ENCODE measurements at regions not wholly inside any gene's neighbourhood (a gene's known extent, or its start where the extent isn't known, plus 50 kb on each side); places are given as distances from the start of the nearest gene placed in this dataset.

- no peaks in the 10 kb centered on the region for H3K27me3 ChIP-seq (ENCODE audit: control insufficient read depth, insufficient read depth, low read length)
- no peaks in the 10 kb centered on the region for H3K4me1 ChIP-seq (ENCODE audit: control insufficient read depth, low read depth, low read length)
- no peaks in the 10 kb centered on the region for H3K36me3 ChIP-seq (ENCODE audit: control insufficient read depth, low read depth, low read length)
- no peak overlapping the region for H3K9ac ChIP-seq (ENCODE audit: low read length)
- no peaks in the 10 kb centered on the region for H3K9me3 ChIP-seq (ENCODE audit: control insufficient read depth, low read depth, low read length)
- H3K27ac ChIP-seq (ENCODE audit: low read length), result no peak overlapping the region
- no peak overlapping the region for H3K4me3 ChIP-seq (ENCODE audit: low read length)
Observed at GRCh38 chr7:115546790-115547189, 483.8 kb downstream of the TFEC start.

DNA sequence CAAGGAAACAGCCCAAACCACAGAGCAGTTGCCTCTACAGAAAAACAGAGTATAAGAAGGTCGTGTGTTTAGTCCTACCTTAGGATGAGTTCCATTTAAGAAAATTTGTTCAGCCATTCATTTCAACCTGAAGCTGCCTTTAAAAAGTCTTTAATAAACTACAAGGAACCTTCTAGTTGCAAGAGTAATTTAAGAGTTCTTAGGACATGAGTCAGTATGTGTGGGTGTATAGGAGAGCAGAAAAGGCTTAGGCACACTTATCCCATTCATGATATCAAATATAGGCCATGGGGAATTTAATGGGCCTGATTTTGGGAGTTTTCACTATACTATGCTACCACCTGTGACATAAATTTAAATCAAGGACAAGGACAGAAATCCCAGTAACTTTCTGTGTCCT lies 496.8 kb downstream of the TFEC start:
- Histone ChIP-seq H3K4me1 (ENCODE audit: control insufficient read depth, low read depth, low read length) (peaks cover 8% of the 10 kb centered on the region), H3K9ac (ENCODE audit: low read length) (no peak overlapping the region), H3K4me3 (ENCODE audit: low read length) (no peak overlapping the region), H3K36me3 (ENCODE audit: control insufficient read depth, low read depth, low read length) (no peaks in the 10 kb centered on the region), H3K9me3 (ENCODE audit: control insufficient read depth, low read depth, low read length) (no peaks in the 10 kb centered on the region), H3K27ac (ENCODE audit: low read length) (no peak overlapping the region), H3K27me3 (ENCODE audit: control insufficient read depth, insufficient read depth, low read length) (no peaks in the 10 kb centered on the region)

- Histone ChIP-seq H3K27ac (ENCODE audit: low read length) (no peak overlapping the region), H3K36me3 (ENCODE audit: control insufficient read depth, low read depth, low read length) (no peaks in the 10 kb centered on the region), H3K27me3 (ENCODE audit: control insufficient read depth, insufficient read depth, low read length) (peaks cover 30% of the 10 kb centered on the region), H3K9ac (ENCODE audit: low read length) (no peak overlapping the region), H3K9me3 (ENCODE audit: control insufficient read depth, low read depth, low read length) (peaks cover 18% of the 10 kb centered on the region), H3K4me1 (ENCODE audit: control insufficient read depth, low read depth, low read length) (peaks cover 31% of the 10 kb centered on the region), H3K4me3 (ENCODE audit: low read length) (peak overlapping the region; percentile 36)
Observed at GRCh38 chr7:115526278-115526677, 504.3 kb downstream of the TFEC start.

- peaks cover 18% of the 10 kb centered on the region for H3K9me3 ChIP-seq (ENCODE audit: control insufficient read depth, low read depth, low read length)
- no peak overlapping the region for H3K9ac ChIP-seq (ENCODE audit: low read length)
- H3K27me3 ChIP-seq (ENCODE audit: control insufficient read depth, insufficient read depth, low read length), result peaks cover 14% of the 10 kb centered on the region
Observed at GRCh38 chr7:115522174-115522573, 508.4 kb downstream of the TFEC start.

DNA sequence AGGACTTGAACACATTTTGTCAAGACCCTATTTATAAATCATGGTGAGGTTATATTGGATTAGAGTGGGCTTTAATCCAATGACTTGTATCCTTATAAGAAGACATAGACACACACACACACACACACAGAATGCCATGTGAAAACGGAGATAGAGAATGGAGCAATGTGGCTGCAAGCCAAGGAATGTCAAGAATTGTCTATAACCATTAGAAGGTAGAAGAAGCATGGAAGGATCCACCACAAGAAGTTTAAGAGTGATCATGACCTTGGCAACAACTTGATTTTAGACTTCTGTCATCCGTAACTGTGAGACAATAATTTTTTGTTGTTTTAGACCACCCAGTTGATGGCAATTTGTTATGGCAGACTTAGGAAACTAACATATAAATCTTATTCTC lies 514.2 kb downstream of the TFEC start:
- Histone ChIP-seq H3K9ac (ENCODE audit: low read length) (no peak overlapping the region), H3K36me3 (ENCODE audit: control insufficient read depth, low read depth, low read length) (no peaks in the 10 kb centered on the region), H3K4me1 (ENCODE audit: control insufficient read depth, low read depth, low read length) (no peaks in the 10 kb centered on the region), H3K4me3 (ENCODE audit: low read length) (no peak overlapping the region), H3K27ac (ENCODE audit: low read length) (no peak overlapping the region), H3K9me3 (ENCODE audit: control insufficient read depth, low read depth, low read length) (no peaks in the 10 kb centered on the region), H3K27me3 (ENCODE audit: control insufficient read depth, insufficient read depth, low read length) (no peaks in the 10 kb centered on the region)

More at GRCh38 chr7:115522174-115522573, 508.4 kb downstream of the TFEC start:
- no peak overlapping the region for H3K27ac ChIP-seq (ENCODE audit: low read length)
- H3K36me3 ChIP-seq (ENCODE audit: control insufficient read depth, low read depth, low read length), result no peaks in the 10 kb centered on the region
- H3K4me1 ChIP-seq (ENCODE audit: control insufficient read depth, low read depth, low read length), result peaks cover 13% of the 10 kb centered on the region
- no peak overlapping the region for H3K4me3 ChIP-seq (ENCODE audit: low read length)

- Histone ChIP-seq H3K4me1 (ENCODE audit: control insufficient read depth, low read depth, low read length) (no peaks in the 10 kb centered on the region), H3K27me3 (ENCODE audit: control insufficient read depth, insufficient read depth, low read length) (no peaks in the 10 kb centered on the region), H3K9me3 (ENCODE audit: control insufficient read depth, low read depth, low read length) (no peaks in the 10 kb centered on the region)
Observed at GRCh38 chr7:115511330-115511729, 519.2 kb downstream of the TFEC start.

GRCh38 chr7:115505136-115505535 lies 525.4 kb downstream of the TFEC start:
- no peaks in the 10 kb centered on the region for H3K4me1 ChIP-seq (ENCODE audit: control insufficient read depth, low read depth, low read length)
- no peak overlapping the region for H3K9ac ChIP-seq (ENCODE audit: low read length)
- H3K9me3 ChIP-seq (ENCODE audit: control insufficient read depth, low read depth, low read length), result no peaks in the 10 kb centered on the region
- no peak overlapping the region for H3K4me3 ChIP-seq (ENCODE audit: low read length)
- H3K27ac ChIP-seq (ENCODE audit: low read length), result no peak overlapping the region
- no peaks in the 10 kb centered on the region for H3K27me3 ChIP-seq (ENCODE audit: control insufficient read depth, insufficient read depth, low read length)
- no peaks in the 10 kb centered on the region for H3K36me3 ChIP-seq (ENCODE audit: control insufficient read depth, low read depth, low read length)

More at GRCh38 chr7:115511330-115511729, 519.2 kb downstream of the TFEC start:
- Histone ChIP-seq H3K27ac (ENCODE audit: low read length) (no peak overlapping the region), H3K4me3 (ENCODE audit: low read length) (no peak overlapping the region), H3K36me3 (ENCODE audit: control insufficient read depth, low read depth, low read length) (no peaks in the 10 kb centered on the region), H3K9ac (ENCODE audit: low read length) (no peak overlapping the region)

DNA sequence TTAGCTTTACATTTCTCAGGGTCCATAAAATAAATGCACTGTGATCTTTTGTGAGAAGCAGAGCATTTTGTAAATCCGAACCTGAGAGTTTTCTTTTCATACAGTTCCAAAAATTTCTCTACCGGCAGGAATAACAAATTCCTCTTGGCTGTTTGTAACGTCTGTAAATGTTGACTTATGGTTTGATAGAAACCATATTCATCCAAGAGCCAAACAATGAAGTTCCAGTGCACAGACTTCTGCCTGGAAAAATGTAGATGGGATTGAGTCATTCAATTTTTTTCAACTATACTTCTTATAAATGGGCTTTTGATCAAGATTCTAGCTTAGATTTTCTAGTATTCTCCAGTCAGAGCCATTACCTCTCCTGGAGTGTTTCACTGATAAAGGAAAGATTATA lies 530.6 kb downstream of the TFEC start:
- Histone ChIP-seq H3K9me3 (ENCODE audit: control insufficient read depth, low read depth, low read length) (no peaks in the 10 kb centered on the region), H3K27ac (ENCODE audit: low read length) (no peak overlapping the region), H3K36me3 (ENCODE audit: control insufficient read depth, low read depth, low read length) (no peaks in the 10 kb centered on the region), H3K4me3 (ENCODE audit: low read length) (no peak overlapping the region), H3K9ac (ENCODE audit: low read length) (no peak overlapping the region), H3K4me1 (ENCODE audit: control insufficient read depth, low read depth, low read length) (no peaks in the 10 kb centered on the region), H3K27me3 (ENCODE audit: control insufficient read depth, insufficient read depth, low read length) (no peaks in the 10 kb centered on the region)

DNA sequence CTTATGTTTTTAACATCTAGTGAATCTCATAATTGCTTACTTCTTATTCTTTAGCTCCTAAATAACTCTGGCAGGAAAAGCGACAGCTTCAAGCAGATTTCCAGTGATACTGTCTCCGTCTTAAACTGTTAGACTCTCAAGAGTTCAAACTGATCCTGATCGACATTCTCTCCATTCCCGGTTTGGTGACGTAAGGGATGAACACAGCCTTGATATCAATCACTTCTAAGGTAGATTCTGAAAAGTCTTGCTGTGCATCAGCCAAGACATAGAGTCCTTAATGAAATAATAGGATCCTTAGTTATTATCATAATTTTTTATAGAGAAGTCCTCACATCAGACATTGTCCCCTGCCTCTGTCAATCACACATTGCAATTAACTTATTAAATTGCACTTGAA lies 534.6 kb downstream of the TFEC start:
- H3K4me1 ChIP-seq (ENCODE audit: control insufficient read depth, low read depth, low read length), result no peaks in the 10 kb centered on the region
- H3K9me3 ChIP-seq (ENCODE audit: control insufficient read depth, low read depth, low read length), result no peaks in the 10 kb centered on the region
- H3K9ac ChIP-seq (ENCODE audit: low read length), result no peak overlapping the region
- H3K27ac ChIP-seq (ENCODE audit: low read length), result no peak overlapping the region
- no peaks in the 10 kb centered on the region for H3K36me3 ChIP-seq (ENCODE audit: control insufficient read depth, low read depth, low read length)
- no peak overlapping the region for H3K4me3 ChIP-seq (ENCODE audit: low read length)
- no peaks in the 10 kb centered on the region for H3K27me3 ChIP-seq (ENCODE audit: control insufficient read depth, insufficient read depth, low read length)

GRCh38 chr7:115494529-115495147 lies 535.9 kb downstream of the TFEC start:
- H3K36me3 ChIP-seq (ENCODE audit: control insufficient read depth, low read depth, low read length), result no peaks in the 10 kb centered on the region
- H3K9ac ChIP-seq (ENCODE audit: low read length), result no peak overlapping the region
- no peaks in the 10 kb centered on the region for H3K9me3 ChIP-seq (ENCODE audit: control insufficient read depth, low read depth, low read length)
- no peaks in the 10 kb centered on the region for H3K27me3 ChIP-seq (ENCODE audit: control insufficient read depth, insufficient read depth, low read length)
- H3K27ac ChIP-seq (ENCODE audit: low read length), result no peak overlapping the region
- no peak overlapping the region for H3K4me3 ChIP-seq (ENCODE audit: low read length)
- no peaks in the 10 kb centered on the region for H3K4me1 ChIP-seq (ENCODE audit: control insufficient read depth, low read depth, low read length)

DNA sequence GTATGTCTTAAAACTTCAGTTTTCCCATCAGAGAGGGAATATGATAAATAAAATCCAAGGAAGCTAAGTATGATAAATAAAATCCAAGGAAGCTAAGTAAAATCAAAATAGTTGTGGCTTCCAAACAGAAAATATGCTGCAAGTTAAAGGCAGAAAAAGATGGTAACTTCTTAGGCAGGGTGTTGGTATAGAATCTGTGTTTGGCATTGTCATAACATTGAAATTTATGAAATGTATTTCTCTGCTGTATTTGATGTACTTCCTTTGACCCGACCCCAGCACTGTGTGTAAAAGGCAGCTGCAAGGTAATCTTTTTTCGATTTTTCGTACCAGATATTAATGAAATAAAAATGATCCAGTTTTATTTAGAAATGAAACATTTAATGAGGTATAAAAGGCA lies 537.2 kb downstream of the TFEC start:
- Histone ChIP-seq H3K27ac (ENCODE audit: low read length) (no peak overlapping the region), H3K4me1 (ENCODE audit: control insufficient read depth, low read depth, low read length) (no peaks in the 10 kb centered on the region), H3K36me3 (ENCODE audit: control insufficient read depth, low read depth, low read length) (no peaks in the 10 kb centered on the region), H3K9ac (ENCODE audit: low read length) (no peak overlapping the region), H3K27me3 (ENCODE audit: control insufficient read depth, insufficient read depth, low read length) (no peaks in the 10 kb centered on the region), H3K9me3 (ENCODE audit: control insufficient read depth, low read depth, low read length) (no peaks in the 10 kb centered on the region), H3K4me3 (ENCODE audit: low read length) (no peak overlapping the region)

- no peaks in the 10 kb centered on the region for H3K27me3 ChIP-seq (ENCODE audit: control insufficient read depth, insufficient read depth, low read length)
- H3K4me1 ChIP-seq (ENCODE audit: control insufficient read depth, low read depth, low read length), result no peaks in the 10 kb centered on the region
Observed at GRCh38 chr7:115491744-115492380, 538.7 kb downstream of the TFEC start.

More at GRCh38 chr7:115491744-115492380, 538.7 kb downstream of the TFEC start:
- Histone ChIP-seq H3K9ac (ENCODE audit: low read length) (no peak overlapping the region), H3K9me3 (ENCODE audit: control insufficient read depth, low read depth, low read length) (no peaks in the 10 kb centered on the region), H3K27ac (ENCODE audit: low read length) (no peak overlapping the region), H3K4me3 (ENCODE audit: low read length) (no peak overlapping the region), H3K36me3 (ENCODE audit: control insufficient read depth, low read depth, low read length) (no peaks in the 10 kb centered on the region)

All from iPS-18a (cell line).